ENCODE measurements at regions not wholly inside any gene's neighbourhood (a gene's known extent, or its start where the extent isn't known, plus 50 kb on each side); places are given as distances from the start of the nearest gene placed in this dataset.
"Not testable (repeated sequence)": the region's sequence is repeated elsewhere in the genome, so short reads cannot be mapped to it uniquely, and the experiment has no call there.

- Histone ChIP-seq H3K9ac (no peak overlapping the region), H3K4me2 (ENCODE audit: low read length) (no peak overlapping the region), H3K79me2 (no peaks in the 10 kb centered on the region), H3K4me1 (no peaks in the 10 kb centered on the region), H3K27ac (no peak overlapping the region), H3K9me3 (ENCODE audit: control insufficient read depth, low read length) (no peaks in the 10 kb centered on the region), H3K4me3 (ENCODE audit: low read depth, low read length) (no peak overlapping the region), H3K36me3 (ENCODE audit: control insufficient read depth, insufficient read depth, low read length) (no peaks in the 10 kb centered on the region), H3K27me3 (ENCODE audit: control insufficient read depth, insufficient read depth, low read length) (no peaks in the 10 kb centered on the region), H2AFZ (no peak overlapping the region)
- TF ChIP-seq, protein P1, sequence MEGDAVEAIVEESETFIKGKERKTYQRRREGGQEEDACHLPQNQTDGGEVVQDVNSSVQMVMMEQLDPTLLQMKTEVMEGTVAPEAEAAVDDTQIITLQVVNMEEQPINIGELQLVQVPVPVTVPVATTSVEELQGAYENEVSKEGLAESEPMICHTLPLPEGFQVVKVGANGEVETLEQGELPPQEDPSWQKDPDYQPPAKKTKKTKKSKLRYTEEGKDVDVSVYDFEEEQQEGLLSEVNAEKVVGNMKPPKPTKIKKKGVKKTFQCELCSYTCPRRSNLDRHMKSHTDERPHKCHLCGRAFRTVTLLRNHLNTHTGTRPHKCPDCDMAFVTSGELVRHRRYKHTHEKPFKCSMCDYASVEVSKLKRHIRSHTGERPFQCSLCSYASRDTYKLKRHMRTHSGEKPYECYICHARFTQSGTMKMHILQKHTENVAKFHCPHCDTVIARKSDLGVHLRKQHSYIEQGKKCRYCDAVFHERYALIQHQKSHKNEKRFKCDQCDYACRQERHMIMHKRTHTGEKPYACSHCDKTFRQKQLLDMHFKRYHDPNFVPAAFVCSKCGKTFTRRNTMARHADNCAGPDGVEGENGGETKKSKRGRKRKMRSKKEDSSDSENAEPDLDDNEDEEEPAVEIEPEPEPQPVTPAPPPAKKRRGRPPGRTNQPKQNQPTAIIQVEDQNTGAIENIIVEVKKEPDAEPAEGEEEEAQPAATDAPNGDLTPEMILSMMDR (IDR thresholded peaks at IDR 0.05) = no peak
These were observed 241.0 kb upstream of the NFIA start for GRCh38 chr1:60841116-60842046.

- not testable (repeated sequence) for H3K9me3 ChIP-seq (ENCODE audit: control insufficient read depth, low read length); H2AFZ ChIP-seq; H3K27ac ChIP-seq; H3K27me3 ChIP-seq (ENCODE audit: control insufficient read depth, insufficient read depth, low read length); H3K9ac ChIP-seq; H3K79me2 ChIP-seq; H3K4me2 ChIP-seq (ENCODE audit: low read length); H3K4me1 ChIP-seq; H3K36me3 ChIP-seq (ENCODE audit: control insufficient read depth, insufficient read depth, low read length); H3K4me3 ChIP-seq (ENCODE audit: low read depth, low read length)
These were observed 241.9 kb upstream of the NFIA start for GRCh38 chr1:60840476-60840875.

- TF ChIP-seq, protein P1 (IDR thresholded peaks at IDR 0.05) = no peak
- H3K9ac ChIP-seq = no peak overlapping the region
- no peak overlapping the region for H3K4me2 ChIP-seq (ENCODE audit: low read length)
- H3K4me3 ChIP-seq (ENCODE audit: low read depth, low read length) = no peak overlapping the region
- H3K9me3 ChIP-seq (ENCODE audit: control insufficient read depth, low read length) = no peaks in the 10 kb centered on the region
- no peak overlapping the region for H3K27ac ChIP-seq
- H2AFZ ChIP-seq = no peak overlapping the region
- no peaks in the 10 kb centered on the region for H3K4me1 ChIP-seq
- no peaks in the 10 kb centered on the region for H3K27me3 ChIP-seq (ENCODE audit: control insufficient read depth, insufficient read depth, low read length)
- H3K36me3 ChIP-seq (ENCODE audit: control insufficient read depth, insufficient read depth, low read length) = no peaks in the 10 kb centered on the region
- H3K79me2 ChIP-seq = no peaks in the 10 kb centered on the region
These were observed 246.7 kb upstream of the NFIA start for GRCh38 chr1:60835649-60836048.

DNA sequence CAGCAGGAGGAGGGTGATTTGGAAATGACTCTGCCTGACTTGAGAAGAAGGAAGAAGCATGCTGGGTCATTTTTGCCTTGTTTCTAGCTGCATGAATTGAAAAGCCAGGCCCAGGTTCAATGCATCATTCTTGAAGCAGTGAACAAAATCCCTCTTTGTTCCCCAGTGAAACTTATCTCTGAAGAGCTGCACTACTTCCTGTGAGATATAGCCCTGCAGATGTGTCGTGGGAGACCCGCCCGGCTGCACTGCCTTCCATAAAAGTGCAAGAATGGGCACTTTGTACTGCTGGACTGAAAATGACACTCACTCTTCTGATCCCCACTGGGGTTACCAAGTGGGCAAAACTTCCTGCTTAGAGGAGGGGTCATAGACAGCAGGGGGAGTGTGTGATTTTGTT is 249.2 kb upstream of the NFIA start:
- H3K9ac ChIP-seq = no peak overlapping the region
- no peak overlapping the region for H2AFZ ChIP-seq
- H3K27me3 ChIP-seq (ENCODE audit: control insufficient read depth, insufficient read depth, low read length) = no peaks in the 10 kb centered on the region
- H3K4me1 ChIP-seq = no peaks in the 10 kb centered on the region
- H3K79me2 ChIP-seq = no peaks in the 10 kb centered on the region
- no peaks in the 10 kb centered on the region for H3K9me3 ChIP-seq (ENCODE audit: control insufficient read depth, low read length)
- H3K4me3 ChIP-seq (ENCODE audit: low read depth, low read length) = no peak overlapping the region
- no peak overlapping the region for H3K27ac ChIP-seq
- TF ChIP-seq, protein P1 (IDR thresholded peaks at IDR 0.05) = no peak
- H3K36me3 ChIP-seq (ENCODE audit: control insufficient read depth, insufficient read depth, low read length) = no peaks in the 10 kb centered on the region
- H3K4me2 ChIP-seq (ENCODE audit: low read length) = no peak overlapping the region

- H3K4me3 ChIP-seq (ENCODE audit: low read depth, low read length) = no peak overlapping the region
- H3K79me2 ChIP-seq = no peaks in the 10 kb centered on the region
- no peak overlapping the region for H3K4me2 ChIP-seq (ENCODE audit: low read length)
- no peaks in the 10 kb centered on the region for H3K36me3 ChIP-seq (ENCODE audit: control insufficient read depth, insufficient read depth, low read length)
- H3K27me3 ChIP-seq (ENCODE audit: control insufficient read depth, insufficient read depth, low read length) = no peaks in the 10 kb centered on the region
- H3K9me3 ChIP-seq (ENCODE audit: control insufficient read depth, low read length) = no peaks in the 10 kb centered on the region
- no peak overlapping the region for H2AFZ ChIP-seq
- H3K4me1 ChIP-seq = no peaks in the 10 kb centered on the region
- no peak overlapping the region for H3K27ac ChIP-seq
- TF ChIP-seq, protein P1 (IDR thresholded peaks at IDR 0.05) = no peak
- no peak overlapping the region for H3K9ac ChIP-seq
These were observed 250.0 kb upstream of the NFIA start for GRCh38 chr1:60832367-60832766.
